OCI-LY7 (cell line): ENCODE measurements at regions not wholly inside any gene's neighbourhood (a gene's known extent, or its start where the extent isn't known, plus 50 kb on each side); places are given as distances from the start of the nearest gene placed in this dataset.
A peak's percentile ranks its signal among the peaks of the same experiment; 100 is the strongest.

Experiments
- BruUV-seq: library from RNA; stranded (reverse); fragments of 400-500 nt; replicated peaks from 2 replicates; lab custom pipeline; 2021; lab: Mats Ljungman, UMichigan
- CTCF ChIA-PET: fragments of 300-600 bp; sonication (Branson Sonifier 250); formaldehyde crosslinking; loops from one replicate; lab custom pipeline; 2022; ENCODE audit warnings: antibody characterized with exemption; ENCODE audit not compliant: unreplicated experiment; lab: Charles Lee
- POLR2A ChIA-PET: fragments of 300-600 bp; sonication (Branson Sonifier 250); formaldehyde crosslinking; loops from one replicate; lab custom pipeline; 2022; ENCODE audit warnings: antibody characterized with exemption; lab: Charles Lee
- DNase-seq: peaks from one replicate; pipeline ENCODE4 v3.0.0-alpha.2; 2015; ENCODE audit warnings: low spot score
- H2AFZ ChIP-seq: fragments of 200-600 bp; sonication (generic), shearing (Covaris generic); 2 replicates; pipeline ENCODE4 v1.6.1; 2014; ENCODE audit warnings: mild to moderate bottlenecking, antibody characterized with exemption, low read length, moderate library complexity
- H3K27ac ChIP-seq: fragments of 200-600 bp; sonication (generic); 2 replicates; pipeline ENCODE4 v1.5.1; 2014; ENCODE audit warnings: mixed run types, low read depth, mild to moderate bottlenecking, moderate library complexity, low read length, inconsistent platforms; ENCODE audit not compliant: poor library complexity, severe bottlenecking
- H3K36me3 ChIP-seq: fragments of 200-600 bp; sonication (generic); 2 replicates; pipeline ENCODE4 v1.6.1; 2014; ENCODE audit warnings: mild to moderate bottlenecking, antibody characterized with exemption, low read length, moderate library complexity, mixed read lengths; ENCODE audit not compliant: insufficient read depth
- H3K4me1 ChIP-seq: fragments of 200-600 bp; sonication (generic); 2 replicates; pipeline ENCODE4 v1.5.1; 2014; ENCODE audit warnings: mild to moderate bottlenecking, low read length; ENCODE audit not compliant: insufficient read depth, poor library complexity, severe bottlenecking
- H3K4me2 ChIP-seq: fragments of 200-600 bp; sonication (generic); 2 replicates; pipeline ENCODE4 v1.6.1; 2014; ENCODE audit warnings: mild to moderate bottlenecking, low read length
- H3K4me3 ChIP-seq: fragments of 200-600 bp; sonication (generic); 2 replicates; pipeline ENCODE4 v1.5.1; 2014; ENCODE audit warnings: mild to moderate bottlenecking, low read depth, low read length; ENCODE audit not compliant: poor library complexity, severe bottlenecking
- H3K79me2 ChIP-seq: fragments of 200-600 bp; sonication (generic); 2 replicates; pipeline ENCODE4 v1.6.1; 2016; ENCODE audit warnings: low read depth, mild to moderate bottlenecking, low read length, moderate library complexity, mixed read lengths; ENCODE audit not compliant: insufficient read depth
- H3K9me2 ChIP-seq: fragments of 200-600 bp; sonication (generic); 2 replicates; pipeline ENCODE4 v1.6.1; 2016; ENCODE audit warnings: mild to moderate bottlenecking, low read length, mixed read lengths; ENCODE audit not compliant: insufficient read depth
- H3K9me3 ChIP-seq: fragments of 200-600 bp; sonication (generic); 2 replicates; pipeline ENCODE4 v1.6.1; 2014; ENCODE audit warnings: mild to moderate bottlenecking, mixed run types, low read length, mixed read lengths
- H4K20me1 ChIP-seq: fragments of 200-600 bp; sonication (generic); 2 replicates; pipeline ENCODE4 v1.6.1; 2014; ENCODE audit warnings: mild to moderate bottlenecking, antibody characterized with exemption, low read length, moderate library complexity, mixed read lengths; ENCODE audit not compliant: insufficient read depth
- EZH2phosphoT487 ChIP-seq: fragments of 200-600 bp; sonication (generic); IDR thresholded peaks from 2 replicates; pipeline ENCODE4 v1.6.1; 2018; ENCODE audit warnings: low read depth, borderline replicate concordance, mild to moderate bottlenecking, mixed run types, antibody characterized with exemption, low read length, moderate library complexity, mixed read lengths
- intact Hi-C: fragments of 100-400 bp; cut with micrococcal nuclease; formaldehyde crosslinking; loops from one replicate; pipeline ENCODE4 v1.10.0; 2022; ENCODE audit not compliant: unreplicated experiment
- TF ChIP-seq, protein P1 (sequence below): fragments of 200-600 bp; sonication (generic); conservative IDR thresholded peaks from 2 replicates; pipeline ENCODE4 v1.5.1; 2014; ENCODE audit warnings: mild to moderate bottlenecking, antibody characterized with exemption, low read length, moderate library complexity, mixed read lengths

DNA sequence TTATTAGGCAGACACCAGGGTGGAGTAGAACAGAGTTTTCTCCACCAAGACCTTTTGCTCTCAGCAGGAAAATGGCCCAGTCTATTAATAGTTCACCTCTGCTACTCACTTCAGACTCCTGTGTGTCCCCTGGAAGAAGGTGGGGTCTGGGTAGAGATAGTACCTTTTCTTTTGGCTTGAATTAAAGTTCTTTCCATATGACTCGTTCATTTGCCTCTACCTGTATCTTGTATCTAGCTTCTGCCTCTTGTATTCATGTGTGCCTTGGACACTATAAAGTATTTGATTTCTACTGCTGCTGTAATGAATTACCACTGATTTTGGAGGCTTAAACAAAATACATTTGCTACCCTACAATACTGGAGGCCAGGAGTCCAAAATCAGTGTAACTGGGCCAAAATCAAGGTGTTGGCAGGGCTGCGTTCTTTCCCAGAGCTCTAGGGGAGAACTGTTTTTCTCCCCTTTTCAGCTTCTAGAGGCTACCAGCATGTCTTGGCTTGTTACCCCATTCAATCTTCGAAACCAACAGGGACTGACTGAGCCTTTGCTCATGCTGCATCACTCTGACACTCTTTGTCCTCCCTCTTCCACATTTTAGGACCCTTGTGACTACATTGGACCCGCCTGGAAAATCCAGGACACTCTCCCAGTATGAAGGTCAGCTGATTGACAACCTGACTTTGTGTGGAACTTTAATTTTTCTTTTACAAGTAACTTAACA lies 155.6 kb upstream of the PRSS58 start:
- no TSS peak for BruUV-seq
- 0 out of 2 replicates have a peak overlapping the region, but pooled peaks have one; percentile 18 for H2AFZ ChIP-seq
- H3K79me2 ChIP-seq, result no peaks in the 10 kb centered on the region
- H3K36me3 ChIP-seq, result no peaks in the 10 kb centered on the region
- POLR2A ChIA-PET, result interaction anchor here (1.0 kb wide), 1 partner anchor 12 kb away, joined by 3 read pairs; no protein-coding TSS in a partner anchor
- no peak overlapping the region for H3K4me2 ChIP-seq
- intact Hi-C loops, result no loop called here
- no peaks in the 10 kb centered on the region for H3K9me3 ChIP-seq
- TF ChIP-seq, protein P1, sequence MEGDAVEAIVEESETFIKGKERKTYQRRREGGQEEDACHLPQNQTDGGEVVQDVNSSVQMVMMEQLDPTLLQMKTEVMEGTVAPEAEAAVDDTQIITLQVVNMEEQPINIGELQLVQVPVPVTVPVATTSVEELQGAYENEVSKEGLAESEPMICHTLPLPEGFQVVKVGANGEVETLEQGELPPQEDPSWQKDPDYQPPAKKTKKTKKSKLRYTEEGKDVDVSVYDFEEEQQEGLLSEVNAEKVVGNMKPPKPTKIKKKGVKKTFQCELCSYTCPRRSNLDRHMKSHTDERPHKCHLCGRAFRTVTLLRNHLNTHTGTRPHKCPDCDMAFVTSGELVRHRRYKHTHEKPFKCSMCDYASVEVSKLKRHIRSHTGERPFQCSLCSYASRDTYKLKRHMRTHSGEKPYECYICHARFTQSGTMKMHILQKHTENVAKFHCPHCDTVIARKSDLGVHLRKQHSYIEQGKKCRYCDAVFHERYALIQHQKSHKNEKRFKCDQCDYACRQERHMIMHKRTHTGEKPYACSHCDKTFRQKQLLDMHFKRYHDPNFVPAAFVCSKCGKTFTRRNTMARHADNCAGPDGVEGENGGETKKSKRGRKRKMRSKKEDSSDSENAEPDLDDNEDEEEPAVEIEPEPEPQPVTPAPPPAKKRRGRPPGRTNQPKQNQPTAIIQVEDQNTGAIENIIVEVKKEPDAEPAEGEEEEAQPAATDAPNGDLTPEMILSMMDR, result no peak
- no peak for TF ChIP-seq EZH2phosphoT487
- CTCF ChIA-PET, result no interaction called here
- H3K27ac ChIP-seq, result no peak overlapping the region
- H3K9me2 ChIP-seq, result no peaks in the 10 kb centered on the region
- H4K20me1 ChIP-seq, result no peaks in the 10 kb centered on the region
- DNase-seq, result no peak
- no peak overlapping the region for H3K4me3 ChIP-seq
- no peaks in the 10 kb centered on the region for H3K4me1 ChIP-seq

GRCh38 chr7:142412551-142413193 lies 154.8 kb upstream of the PRSS58 start:
- no peaks in the 10 kb centered on the region for H3K4me1 ChIP-seq
- no peaks in the 10 kb centered on the region for H3K9me3 ChIP-seq
- peak; percentile 59 for DNase-seq
- no peak overlapping the region for H3K4me2 ChIP-seq
- no peaks in the 10 kb centered on the region for H3K79me2 ChIP-seq
- H2AFZ ChIP-seq, result no peak overlapping the region
- no peak for TF ChIP-seq EZH2phosphoT487
- TF ChIP-seq, protein P1, result peak; percentile 91
- intact Hi-C loops, result no loop called here
- CTCF ChIA-PET, result no interaction called here
- no peak overlapping the region for H3K4me3 ChIP-seq
- no peaks in the 10 kb centered on the region for H4K20me1 ChIP-seq
- POLR2A ChIA-PET, result no interaction called here
- H3K27ac ChIP-seq, result no peak overlapping the region
- H3K9me2 ChIP-seq, result no peaks in the 10 kb centered on the region
- H3K36me3 ChIP-seq, result no peaks in the 10 kb centered on the region
- BruUV-seq, result no TSS peak

- ChIA-PET POLR2A (interaction anchor here (0.6 kb wide), 1 partner anchor 26 kb away, joined by 3 read pairs; no protein-coding TSS in a partner anchor), CTCF (no interaction called here)
- H3K9me2 ChIP-seq, result no peaks in the 10 kb centered on the region
- no peak overlapping the region for H3K4me2 ChIP-seq
- intact Hi-C loops, result no loop called here
- BruUV-seq, result no TSS peak
- no peak overlapping the region for H3K27ac ChIP-seq
- H4K20me1 ChIP-seq, result no peaks in the 10 kb centered on the region
- H2AFZ ChIP-seq, result no peak overlapping the region
- TF ChIP-seq EZH2phosphoT487, result no peak
- TF ChIP-seq, protein P1, result no peak
- no peaks in the 10 kb centered on the region for H3K4me1 ChIP-seq
- no peak for DNase-seq
- H3K4me3 ChIP-seq, result no peak overlapping the region
- no peaks in the 10 kb centered on the region for H3K36me3 ChIP-seq
- no peaks in the 10 kb centered on the region for H3K9me3 ChIP-seq
- H3K79me2 ChIP-seq, result no peaks in the 10 kb centered on the region
Measured at GRCh38 chr7:142409471-142409870, 151.6 kb upstream of the PRSS58 start.
